GM12878 (cell line): ENCODE measurements at regions not wholly inside any gene's neighbourhood (a gene's known extent, or its start where the extent isn't known, plus 50 kb on each side); places are given as distances from the start of the nearest gene placed in this dataset.

Experiments used
- CEBPZ ChIP-seq: fragments of 150-350 bp; IDR thresholded peaks from 2 replicates; pipeline ENCODE4 v1.6.1; 2016; ENCODE audit warnings: low read depth, low read length
- CREM ChIP-seq: IDR thresholded peaks from 2 replicates; pipeline ENCODE4 v1.6.1; 2014; ENCODE audit warnings: antibody characterized with exemption, low read depth
- POLR2A ChIP-seq: IDR thresholded peaks from 2 replicates; pipeline ENCODE4 v1.6.1; 2011; ENCODE audit warnings: low read depth, mild to moderate bottlenecking, low read length

- TF ChIP-seq POLR2A (no peak), CEBPZ (no peak), CREM (no peak)
Observed at GRCh38 chr9:115374724-115375268, 256.8 kb upstream of the TNC start.
